Duodenal mucosa (tissue), 2 donors: ENCODE measurements at regions not wholly inside any gene's neighbourhood (a gene's known extent, or its start where the extent isn't known, plus 50 kb on each side); places are given as distances from the start of the nearest gene placed in this dataset.

Source experiments
- H3K27ac ChIP-seq: one replicate; pipeline ENCODE4 v1.7.0; 2013; ENCODE audit warnings: low read depth, low read length
- H3K27me3 ChIP-seq, 2 donors: one replicate each; pipeline ENCODE4 v1.7.0; 2013; ENCODE audit warnings: low read length in 2 of 2, control low read depth in 1 of 2; ENCODE audit not compliant: insufficient read depth in 2 of 2, control insufficient read depth in 1 of 2
- H3K36me3 ChIP-seq, 2 donors: one replicate each; pipeline ENCODE4 v1.7.0; 2013; ENCODE audit warnings: low read length in 2 of 2, control low read depth in 1 of 2; ENCODE audit not compliant: insufficient read depth in 2 of 2, control insufficient read depth in 1 of 2
- H3K4me1 ChIP-seq, 2 donors: one replicate each; pipeline ENCODE4 v1.7.0; 2013; ENCODE audit warnings: low read length in 2 of 2, control low read depth in 1 of 2; ENCODE audit not compliant: insufficient read depth in 2 of 2, control insufficient read depth in 1 of 2
- H3K4me3 ChIP-seq, 2 donors: one replicate each; pipeline ENCODE4 v1.7.0; 2013; ENCODE audit warnings: low read length in 2 of 2, low read depth in 1 of 2
- H3K9ac ChIP-seq, 2 donors: one replicate each; pipeline ENCODE4 v1.7.0; 2013; ENCODE audit warnings: low read length in 2 of 2, low read depth in 1 of 2
- H3K9me3 ChIP-seq, 2 donors: one replicate each; pipeline ENCODE4 v1.7.0; 2013; ENCODE audit warnings: low read length in 2 of 2, control low read depth in 1 of 2; ENCODE audit not compliant: control insufficient read depth in 1 of 2

- Histone ChIP-seq H3K9ac (no peak overlapping the region), H3K4me1 (no peaks in the 10 kb centered on the region), H3K27me3 (no peaks in the 10 kb centered on the region), H3K9me3 (peaks cover 8 to 9% of the 10 kb centered on the region in 2 donors), H3K27ac (no peak overlapping the region), H3K4me3 (no peak overlapping the region), H3K36me3 (no peaks in the 10 kb centered on the region)
Observed at GRCh38 chr11:119550053-119550752, 127.2 kb upstream of the THY1 start.

- no peak overlapping the region for H3K27ac ChIP-seq
- H3K9ac ChIP-seq: no peak overlapping the region
- H3K27me3 ChIP-seq: no peaks in the 10 kb centered on the region
- H3K9me3 ChIP-seq: peaks cover 8 to 9% of the 10 kb centered on the region in 2 donors
- H3K4me3 ChIP-seq: no peak overlapping the region
- no peaks in the 10 kb centered on the region for H3K36me3 ChIP-seq
- no peaks in the 10 kb centered on the region for H3K4me1 ChIP-seq
Observed at GRCh38 chr11:119547511-119547910, 124.5 kb upstream of the THY1 start.

GRCh38 chr11:119545978-119546915, 123.3 kb upstream of the THY1 start:
- Histone ChIP-seq H3K27me3 (no peaks in the 10 kb centered on the region), H3K9me3 (peaks cover 8 to 9% of the 10 kb centered on the region in 2 donors), H3K36me3 (no peaks in the 10 kb centered on the region), H3K4me3 (no peak overlapping the region), H3K9ac (no peak overlapping the region), H3K4me1 (no peaks in the 10 kb centered on the region), H3K27ac (no peak overlapping the region)

- Histone ChIP-seq H3K36me3 (no peaks in the 10 kb centered on the region), H3K27me3 (no peaks in the 10 kb centered on the region), H3K9ac (no peak overlapping the region), H3K9me3 (no peaks in the 10 kb centered on the region), H3K4me3 (no peak overlapping the region), H3K4me1 (peaks cover 4 to 6% of the 10 kb centered on the region in 2 donors), H3K27ac (no peak overlapping the region)
Observed at GRCh38 chr11:119540370-119541125, 117.6 kb upstream of the THY1 start.

- Histone ChIP-seq H3K27me3 (no peaks in the 10 kb centered on the region), H3K9me3 (no peaks in the 10 kb centered on the region), H3K4me3 (no peak overlapping the region), H3K27ac (no peak overlapping the region), H3K4me1 (peaks cover 4 to 6% of the 10 kb centered on the region in 2 donors), H3K9ac (no peak overlapping the region), H3K36me3 (no peaks in the 10 kb centered on the region)
Observed at GRCh38 chr11:119539583-119539982, 116.6 kb upstream of the THY1 start.

GRCh38 chr11:119538753-119539152, 115.8 kb upstream of the THY1 start:
- H3K27ac ChIP-seq: no peak overlapping the region
- no peaks in the 10 kb centered on the region for H3K27me3 ChIP-seq
- H3K4me3 ChIP-seq: no peak overlapping the region
- no peaks in the 10 kb centered on the region for H3K36me3 ChIP-seq
- H3K9me3 ChIP-seq: no peaks in the 10 kb centered on the region
- peaks cover 4 to 13% of the 10 kb centered on the region in 2 donors for H3K4me1 ChIP-seq
- H3K9ac ChIP-seq: no peak overlapping the region

- Histone ChIP-seq H3K9ac (no peak overlapping the region), H3K4me3 (no peak overlapping the region), H3K27ac (no peak overlapping the region), H3K9me3 (no peaks in the 10 kb centered on the region), H3K36me3 (no peaks in the 10 kb centered on the region), H3K27me3 (no peaks in the 10 kb centered on the region), H3K4me1 (peaks cover 4 to 13% of the 10 kb centered on the region in 2 donors)
Observed at GRCh38 chr11:119537306-119538253, 114.6 kb upstream of the THY1 start.

GRCh38 chr11:119536801-119537200, 113.8 kb upstream of the THY1 start:
- Histone ChIP-seq H3K4me1 (peaks cover 4 to 13% of the 10 kb centered on the region in 2 donors), H3K36me3 (no peaks in the 10 kb centered on the region), H3K27ac (no peak overlapping the region), H3K4me3 (no peak overlapping the region), H3K27me3 (no peaks in the 10 kb centered on the region), H3K9ac (no peak overlapping the region), H3K9me3 (no peaks in the 10 kb centered on the region)

GRCh38 chr11:119533921-119534736, 111.2 kb upstream of the THY1 start:
- Histone ChIP-seq H3K27ac (no peak overlapping the region), H3K9me3 (no peaks in the 10 kb centered on the region), H3K27me3 (no peaks in the 10 kb centered on the region)

More at GRCh38 chr11:119533921-119534736, 111.2 kb upstream of the THY1 start:
- Histone ChIP-seq H3K4me1 (peaks cover 12 to 31% of the 10 kb centered on the region in 2 donors), H3K36me3 (no peaks in the 10 kb centered on the region), H3K9ac (no peak overlapping the region), H3K4me3 (no peak overlapping the region)
